ENCODE measurements at regions not wholly inside any gene's neighbourhood (a gene's known extent, or its start where the extent isn't known, plus 50 kb on each side); places are given as distances from the start of the nearest gene placed in this dataset. TPM values are rescaled to one million over a fixed set of nuclear protein-coding genes. Genes with fewer than 3 reads are reported as not detected.

Small RNA genes in the stretch of these regions (small RNA-seq; reads per million reads assigned to genes)
- gene RNU6-279P (not detected), gene RNU6-871P (not detected)

All from skeletal muscle satellite cell (primary cell).